MM.1S (cell line): ENCODE measurements at regions not wholly inside any gene's neighbourhood (a gene's known extent, or its start where the extent isn't known, plus 50 kb on each side); places are given as distances from the start of the nearest gene placed in this dataset.

Source experiments
- DNase-seq: peaks from one replicate; pipeline ENCODE4 v3.0.0-alpha.2; 2015
- H2AFZ ChIP-seq: fragments of 300-600 bp; sonication (generic); 2 replicates; pipeline ENCODE4 v1.6.0; 2016; ENCODE audit warnings: antibody characterized with exemption, low read length
- H3F3A ChIP-seq: fragments of 300-600 bp; sonication (generic); 2 replicates; pipeline ENCODE4 v1.6.1; 2016; ENCODE audit warnings: mild to moderate bottlenecking, antibody characterized with exemption, low read length, moderate library complexity, mixed read lengths; ENCODE audit not compliant: insufficient read depth
- H3K27ac ChIP-seq: fragments of 300-600 bp; sonication (generic); 2 replicates; pipeline ENCODE4 v1.5.1; 2016; ENCODE audit warnings: mild to moderate bottlenecking, low read length
- H3K27me3 ChIP-seq: fragments of 300-600 bp; sonication (generic); replicated peaks from 2 replicates; pipeline ENCODE4 v1.6.0; 2016; ENCODE audit warnings: low read length; ENCODE audit not compliant: insufficient read depth
- H3K36me3 ChIP-seq: fragments of 300-600 bp; sonication (generic); replicated peaks from 2 replicates; pipeline ENCODE4 v1.6.1; 2016; ENCODE audit warnings: mild to moderate bottlenecking, low read length, mixed read lengths; ENCODE audit not compliant: insufficient read depth
- H3K4me1 ChIP-seq: fragments of 300-600 bp; sonication (generic); 2 replicates; pipeline ENCODE4 v1.6.1; 2016; ENCODE audit warnings: low read length, mixed read lengths
- H3K4me2 ChIP-seq: fragments of 300-600 bp; sonication (generic); 2 replicates; pipeline ENCODE4 v1.6.0; 2016; ENCODE audit warnings: low read depth, low read length
- H3K4me3 ChIP-seq: fragments of 300-600 bp; sonication (generic); 2 replicates; pipeline ENCODE4 v1.5.1; 2016; ENCODE audit warnings: low read length, mixed read lengths
- H3K79me2 ChIP-seq: fragments of 300-600 bp; sonication (generic); 2 replicates; pipeline ENCODE4 v1.6.1; 2016; ENCODE audit warnings: mixed run types, low read length, mixed read lengths
- H3K9ac ChIP-seq: fragments of 300-600 bp; sonication (generic); 2 replicates; pipeline ENCODE4 v1.6.1; 2016; ENCODE audit warnings: low read length, mixed read lengths
- H3K9me2 ChIP-seq: fragments of 300-600 bp; sonication (generic); replicated peaks from 2 replicates; pipeline ENCODE4 v1.6.1; 2016; ENCODE audit warnings: mild to moderate bottlenecking, low read length, mixed read lengths; ENCODE audit not compliant: insufficient read depth
- H3K9me3 ChIP-seq: fragments of 300-600 bp; sonication (generic); replicated peaks from 2 replicates; pipeline ENCODE4 v1.6.1; 2016; ENCODE audit warnings: mild to moderate bottlenecking, low read length, mixed read lengths; ENCODE audit not compliant: insufficient read depth
- H4K20me1 ChIP-seq: fragments of 300-600 bp; sonication (generic); 2 replicates; pipeline ENCODE4 v1.6.1; 2016; ENCODE audit warnings: mild to moderate bottlenecking, low read length, moderate library complexity, mixed read lengths; ENCODE audit not compliant: insufficient read depth
- EZH2 ChIP-seq: fragments of 300-600 bp; sonication (generic); optimal IDR thresholded peaks from 2 replicates; pipeline ENCODE3; 2017; ENCODE audit warnings: low read depth, mild to moderate bottlenecking, antibody characterized with exemption, low read length, mixed read lengths
- EZH2phosphoT487 ChIP-seq: fragments of 300-600 bp; sonication (generic); IDR thresholded peaks from 2 replicates; pipeline ENCODE4 v1.6.1; 2018; ENCODE audit warnings: antibody characterized with exemption, low read length
- TF ChIP-seq, protein P1 (sequence below): fragments of 300-600 bp; sonication (generic); IDR thresholded peaks from 2 replicates; pipeline ENCODE4 v1.5.1; 2016; ENCODE audit warnings: antibody characterized with exemption, low read length, mixed read lengths

DNA sequence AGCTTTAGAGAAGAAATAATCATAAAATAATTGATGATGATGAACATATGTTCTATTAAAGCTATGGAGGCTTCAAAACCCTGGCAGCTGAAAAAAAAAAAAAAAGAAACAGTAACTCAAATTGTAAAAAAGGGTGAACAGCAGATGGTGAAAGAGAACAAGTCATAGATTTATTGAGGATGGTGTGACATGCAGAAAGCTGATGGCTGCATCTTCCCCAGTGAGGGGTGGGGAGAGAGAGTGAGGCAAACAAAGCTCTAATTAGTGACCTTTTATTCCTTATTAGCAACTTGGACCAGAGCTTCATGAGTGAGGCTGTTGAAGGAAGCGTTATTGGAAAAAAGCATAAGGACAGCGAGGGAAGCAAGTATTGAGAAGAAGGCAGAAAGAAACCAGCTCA, 191.7 kb downstream of the EDN1 start:
- Histone ChIP-seq H3F3A (peaks cover 7% of the 10 kb centered on the region; the same call in 1 of the 2 replicates), H3K9ac (no peak overlapping the region), H3K4me1 (peaks cover 6% of the 10 kb centered on the region), H2AFZ (no peak overlapping the region), H3K9me2 (no peaks in the 10 kb centered on the region), H3K27ac (no peak overlapping the region), H3K79me2 (no peaks in the 10 kb centered on the region), H3K4me2 (no peak overlapping the region), H3K36me3 (no peaks in the 10 kb centered on the region), H3K4me3 (no peak overlapping the region), H3K27me3 (no peaks in the 10 kb centered on the region), H4K20me1 (no peaks in the 10 kb centered on the region), H3K9me3 (no peaks in the 10 kb centered on the region)
- DNase-seq, result no peak
- TF ChIP-seq EZH2 (no peak), EZH2phosphoT487 (no peak)
- TF ChIP-seq, protein P1, sequence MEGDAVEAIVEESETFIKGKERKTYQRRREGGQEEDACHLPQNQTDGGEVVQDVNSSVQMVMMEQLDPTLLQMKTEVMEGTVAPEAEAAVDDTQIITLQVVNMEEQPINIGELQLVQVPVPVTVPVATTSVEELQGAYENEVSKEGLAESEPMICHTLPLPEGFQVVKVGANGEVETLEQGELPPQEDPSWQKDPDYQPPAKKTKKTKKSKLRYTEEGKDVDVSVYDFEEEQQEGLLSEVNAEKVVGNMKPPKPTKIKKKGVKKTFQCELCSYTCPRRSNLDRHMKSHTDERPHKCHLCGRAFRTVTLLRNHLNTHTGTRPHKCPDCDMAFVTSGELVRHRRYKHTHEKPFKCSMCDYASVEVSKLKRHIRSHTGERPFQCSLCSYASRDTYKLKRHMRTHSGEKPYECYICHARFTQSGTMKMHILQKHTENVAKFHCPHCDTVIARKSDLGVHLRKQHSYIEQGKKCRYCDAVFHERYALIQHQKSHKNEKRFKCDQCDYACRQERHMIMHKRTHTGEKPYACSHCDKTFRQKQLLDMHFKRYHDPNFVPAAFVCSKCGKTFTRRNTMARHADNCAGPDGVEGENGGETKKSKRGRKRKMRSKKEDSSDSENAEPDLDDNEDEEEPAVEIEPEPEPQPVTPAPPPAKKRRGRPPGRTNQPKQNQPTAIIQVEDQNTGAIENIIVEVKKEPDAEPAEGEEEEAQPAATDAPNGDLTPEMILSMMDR, result no peak

- H3K27ac ChIP-seq, result peak overlapping the region; percentile 75; the same call in 1 of the 2 replicates
- peak overlapping the region; percentile 63 for H2AFZ ChIP-seq
- TF ChIP-seq, protein P1, result peak; percentile 26
- TF ChIP-seq EZH2phosphoT487 (no peak), EZH2 (no peak)
- peaks cover 7% of the 10 kb centered on the region; the same call in 1 of the 2 replicates for H3F3A ChIP-seq
- H4K20me1 ChIP-seq, result no peaks in the 10 kb centered on the region
- H3K79me2 ChIP-seq, result no peaks in the 10 kb centered on the region
- no peaks in the 10 kb centered on the region for H3K27me3 ChIP-seq
- H3K9ac ChIP-seq, result peak overlapping the region; percentile 31; the same call in 1 of the 2 replicates
- H3K9me2 ChIP-seq, result no peaks in the 10 kb centered on the region
- H3K9me3 ChIP-seq, result no peaks in the 10 kb centered on the region
- H3K36me3 ChIP-seq, result no peaks in the 10 kb centered on the region
- H3K4me2 ChIP-seq, result peak overlapping the region; percentile 86
- H3K4me3 ChIP-seq, result peak overlapping the region; percentile 40
- peaks cover 6% of the 10 kb centered on the region for H3K4me1 ChIP-seq
- DNase-seq, result no peak
Observed at GRCh38 chr6:12482386-12483375, 192.5 kb downstream of the EDN1 start.

DNA sequence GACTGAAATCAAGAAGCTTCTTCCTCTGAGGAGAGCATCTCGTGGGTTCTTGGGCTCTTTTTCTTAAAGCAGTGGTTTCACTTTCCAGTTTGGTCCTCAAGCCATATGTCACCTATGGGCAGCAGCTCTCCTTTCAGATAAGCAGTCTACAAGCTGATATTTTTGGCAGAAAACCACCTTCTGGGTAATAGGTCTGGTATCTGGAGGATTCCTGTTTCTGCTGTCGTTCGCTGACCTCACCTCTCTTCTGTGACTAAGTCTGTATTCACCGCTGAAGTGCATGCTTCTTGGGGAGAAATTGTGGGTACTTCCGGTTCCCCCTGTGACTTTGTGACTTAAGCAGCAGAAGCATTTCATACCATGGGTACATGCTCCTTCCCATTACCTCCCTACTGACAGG, 193.6 kb downstream of the EDN1 start:
- Histone ChIP-seq H3K79me2 (no peaks in the 10 kb centered on the region), H3K9me3 (no peaks in the 10 kb centered on the region), H3K9ac (peak overlapping the region; percentile 31; the same call in 1 of the 2 replicates), H3K27me3 (no peaks in the 10 kb centered on the region), H3K4me3 (peak overlapping the region; percentile 40), H3K4me2 (peak overlapping the region; percentile 86), H2AFZ (peak overlapping the region; percentile 63), H3F3A (peaks cover 7% of the 10 kb centered on the region; the same call in 1 of the 2 replicates), H3K4me1 (peaks cover 6% of the 10 kb centered on the region), H3K36me3 (no peaks in the 10 kb centered on the region), H4K20me1 (no peaks in the 10 kb centered on the region), H3K9me2 (no peaks in the 10 kb centered on the region), H3K27ac (peak overlapping the region; percentile 75; the same call in 1 of the 2 replicates)
- DNase-seq, result peak; percentile 86
- TF ChIP-seq EZH2, result no peak
- no peak for TF ChIP-seq EZH2phosphoT487
- TF ChIP-seq, protein P1, result no peak
